CD14-positive monocyte (primary cell): ENCODE measurements at regions not wholly inside any gene's neighbourhood (a gene's known extent, or its start where the extent isn't known, plus 50 kb on each side); places are given as distances from the start of the nearest gene placed in this dataset.

Source experiments
- DNase-seq, 3 donors: peaks; one replicate each; pipeline ENCODE4 v3.0.0-alpha.2; 2011 to 2022
- H2AFZ ChIP-seq: 2 replicates; pipeline ENCODE4 v1.6.0; 2012; ENCODE audit warnings: mild to moderate bottlenecking, low read depth, low read length, inconsistent platforms; ENCODE audit not compliant: insufficient read depth, poor library complexity, severe bottlenecking
- H3K27ac ChIP-seq, 2 donors: 1 replicate in 1 of 2; 2 replicates in 1 of 2; pipeline ENCODE4 v1.5.1; 2012 to 2013; ENCODE audit warnings: low read length in 2 of 2, control low read depth in 1 of 2, inconsistent platforms in 1 of 2, low read depth in 1 of 2, mild to moderate bottlenecking in 1 of 2
- H3K27me3 ChIP-seq, 2 donors: one replicate each; pipeline versions ENCODE4 v1.6.0 to v1.6.1; 2011 to 2013; ENCODE audit warnings: low read length in 2 of 2; ENCODE audit not compliant: control insufficient read depth in 2 of 2, insufficient read depth in 2 of 2
- H3K36me3 ChIP-seq, 2 donors: replicated peaks in 1 of 2; 1 replicate in 1 of 2; 2 replicates in 1 of 2; pipeline versions ENCODE4 v1.5.1 to v1.6.1; 2012 to 2013; ENCODE audit warnings: low read length in 2 of 2, control low read depth in 1 of 2, inconsistent platforms in 1 of 2, mild to moderate bottlenecking in 1 of 2; ENCODE audit not compliant: insufficient read depth in 2 of 2, control insufficient read depth in 1 of 2
- H3K4me1 ChIP-seq, 2 donors: 1 replicate in 1 of 2; 2 replicates in 1 of 2; pipeline versions ENCODE4 v1.5.1 to v1.6.1; 2012 to 2013; ENCODE audit warnings: low read length in 2 of 2, control low read depth in 1 of 2, inconsistent platforms in 1 of 2, mild to moderate bottlenecking in 1 of 2, moderate library complexity in 1 of 2; ENCODE audit not compliant: insufficient read depth in 2 of 2, control insufficient read depth in 1 of 2
- H3K4me2 ChIP-seq: replicated peaks from 2 replicates; pipeline ENCODE3; 2012; ENCODE audit warnings: low read length, moderate library complexity, mild to moderate bottlenecking; ENCODE audit not compliant: poor library complexity, severe bottlenecking; ENCODE audit errors: extremely low read depth
- H3K4me3 ChIP-seq, 3 experiments: fragments of 200-600 bp in 1 of 3; sonication (generic) in 1 of 3; replicated peaks in 1 of 3; 1 replicate in 2 of 3; 2 replicates in 1 of 3; pipeline ENCODE4 v1.5.1; 2011 to 2013; ENCODE audit warnings: low read length in 3 of 3, mild to moderate bottlenecking in 3 of 3, control low read depth in 2 of 3, low read depth in 2 of 3, inconsistent platforms in 1 of 3, moderate library complexity in 1 of 3
- H3K79me2 ChIP-seq: 2 replicates; pipeline ENCODE4 v1.6.0; 2012; ENCODE audit warnings: mild to moderate bottlenecking, control low read depth, inconsistent platforms, low read length, moderate library complexity; ENCODE audit not compliant: insufficient read depth
- H3K9ac ChIP-seq: 2 replicates; pipeline ENCODE4 v1.6.0; 2017; ENCODE audit warnings: low read length, mild to moderate bottlenecking; ENCODE audit not compliant: insufficient read depth, poor library complexity, severe bottlenecking
- H3K9me3 ChIP-seq, 2 donors: replicated peaks in 1 of 2; 1 replicate in 1 of 2; 2 replicates in 1 of 2; pipeline versions ENCODE4 v1.5.1 to v1.6.1; 2012 to 2013; ENCODE audit warnings: low read length in 2 of 2, control low read depth in 1 of 2; ENCODE audit not compliant: control insufficient read depth in 1 of 2, insufficient read depth in 1 of 2
- H4K20me1 ChIP-seq: 2 replicates; pipeline ENCODE4 v1.6.0; 2012; ENCODE audit warnings: mild to moderate bottlenecking, low read length, control low read depth, moderate library complexity; ENCODE audit not compliant: insufficient read depth
- H3K27ac Mint-ChIP-seq, 7 donors: one replicate each; pipeline ENCODE4 v1.8.0; 2020; ENCODE audit warnings: mild to moderate bottlenecking in 7 of 7, mixed read lengths in 7 of 7, moderate library complexity in 6 of 7, inconsistent platforms in 2 of 7
- H3K27me3 Mint-ChIP-seq, 3 donors: one replicate each; pipeline ENCODE4 v1.8.0; 2021 to 2022; ENCODE audit warnings: low read depth in 3 of 3, mild to moderate bottlenecking in 3 of 3, mixed read lengths in 3 of 3, moderate library complexity in 3 of 3, inconsistent platforms in 1 of 3
- H3K36me3 Mint-ChIP-seq, 2 donors: one replicate each; pipeline ENCODE4 v1.8.0; 2020; ENCODE audit warnings: mixed read lengths in 2 of 2, inconsistent platforms in 1 of 2, mild to moderate bottlenecking in 1 of 2
- H3K4me1 Mint-ChIP-seq: one replicate; pipeline ENCODE4 v1.8.0; 2020; ENCODE audit warnings: mild to moderate bottlenecking, mixed read lengths
- H3K4me3 Mint-ChIP-seq, 2 donors: one replicate each; pipeline ENCODE4 v1.8.0; 2020; ENCODE audit warnings: mild to moderate bottlenecking in 2 of 2, mixed read lengths in 2 of 2, moderate library complexity in 1 of 2
- H3K9me3 Mint-ChIP-seq, 7 donors: one replicate each; pipeline ENCODE4 v1.8.0; 2020 to 2022; ENCODE audit warnings: mixed read lengths in 7 of 7, mild to moderate bottlenecking in 6 of 7, moderate library complexity in 6 of 7, inconsistent platforms in 2 of 7
- CTCF ChIP-seq: fragments of 200-600 bp; IDR thresholded peaks from one replicate; pipeline ENCODE4 v1.8.0; 2022; ENCODE audit warnings: antibody characterized with exemption, mild to moderate bottlenecking
- WGBS: methylation state at CpG from one replicate; pipeline ENCODE4 v1.1.5; 2013; ENCODE audit warnings: missing lambda C conversion rate; ENCODE audit not compliant: insufficient coverage; 5-methylcytosine and 5-hydroxymethylcytosine counted together
- intact Hi-C, 2 donors: fragments of 100-400 bp; cut with micrococcal nuclease; formaldehyde crosslinking; loops; one replicate each; pipeline versions ENCODE4 v1.15.0 to v1.15.1; 2023

GRCh38 chr4:128525387-128525786 is 237.8 kb upstream of the PGRMC2 start:
- Mint-ChIP-seq H3K4me3 (no peak overlapping the region), H3K27ac (peak overlapping the region in 1 of 7 donors; percentile 77), H3K27me3 (peaks cover 0 to 2% (median 1%) of the 10 kb centered on the region in 3 donors), H3K9me3 (peaks cover 0 to 1% (median 0%) of the 10 kb centered on the region in 7 donors), H3K4me1 (no peaks in the 10 kb centered on the region), H3K36me3 (no peaks in the 10 kb centered on the region)
- Histone ChIP-seq H3K27ac (no peak overlapping the region), H3K9ac (no peak overlapping the region), H3K4me1 (no peaks in the 10 kb centered on the region), H4K20me1 (no peaks in the 10 kb centered on the region), H2AFZ (no peak overlapping the region), H3K9me3 (no peaks in the 10 kb centered on the region), H3K36me3 (no peaks in the 10 kb centered on the region), H3K27me3 (no peaks in the 10 kb centered on the region), H3K79me2 (no peaks in the 10 kb centered on the region), H3K4me2 (no peak overlapping the region), H3K4me3 (no peak overlapping the region)
- TF ChIP-seq CTCF, result no peak
- no peak for DNase-seq
- no CpG with 5 or more reads among the region's 5 CpGs for WGBS
- intact Hi-C loops, result no loop called here

- no peak for TF ChIP-seq CTCF
- no peaks in the 10 kb centered on the region for H4K20me1 ChIP-seq
- no peak overlapping the region for H3K4me3 ChIP-seq
- no peak overlapping the region for H2AFZ ChIP-seq
- Mint-ChIP-seq H3K27ac (no peak overlapping the region), H3K4me3 (no peak overlapping the region), H3K9me3 (peaks cover 0 to 1% (median 0%) of the 10 kb centered on the region in 7 donors), H3K4me1 (no peaks in the 10 kb centered on the region), H3K27me3 (peaks cover 0 to 2% (median 1%) of the 10 kb centered on the region in 3 donors), H3K36me3 (no peaks in the 10 kb centered on the region)
- H3K4me2 ChIP-seq, result no peak overlapping the region
- 100% methylated on average over 3 of the region's 6 CpGs for WGBS
- no peaks in the 10 kb centered on the region for H3K4me1 ChIP-seq
- H3K27ac ChIP-seq, result no peak overlapping the region
- H3K9ac ChIP-seq, result no peak overlapping the region
- no peak for DNase-seq
- H3K79me2 ChIP-seq, result no peaks in the 10 kb centered on the region
- H3K36me3 ChIP-seq, result no peaks in the 10 kb centered on the region
- H3K27me3 ChIP-seq, result no peaks in the 10 kb centered on the region
- intact Hi-C loops, result no loop called here
- H3K9me3 ChIP-seq, result no peaks in the 10 kb centered on the region
These were observed 236.7 kb upstream of the PGRMC2 start for GRCh38 chr4:128524311-128524710.
